Mesenchymal stem cell (in vitro differentiated cells and primary cell): ENCODE measurements at regions not wholly inside any gene's neighbourhood (a gene's known extent, or its start where the extent isn't known, plus 50 kb on each side); places are given as distances from the start of the nearest gene placed in this dataset.

Source experiments
- DNase-seq: peaks from one replicate; pipeline ENCODE4 v3.0.0-alpha.2; 2013
- H2AFZ ChIP-seq: one replicate; pipeline ENCODE4 v1.6.1; 2013; ENCODE audit warnings: low read depth, mild to moderate bottlenecking, control low read depth, inconsistent platforms, low read length, moderate library complexity
- H2AK5ac ChIP-seq: 2 replicates; pipeline ENCODE4 v1.6.1; 2013; ENCODE audit warnings: low read length, moderate library complexity, mild to moderate bottlenecking, inconsistent platforms; ENCODE audit not compliant: severe bottlenecking
- H2BK120ac ChIP-seq: one replicate; pipeline ENCODE4 v1.6.1; 2013; ENCODE audit warnings: low read depth, mild to moderate bottlenecking, inconsistent platforms, low read length, moderate library complexity
- H2BK12ac ChIP-seq, 2 experiments: one replicate each; pipeline ENCODE4 v1.6.1; 2013; ENCODE audit warnings: inconsistent platforms in 2 of 2, low read length in 2 of 2, mild to moderate bottlenecking in 2 of 2, moderate library complexity in 2 of 2, control low read depth in 1 of 2
- H2BK15ac ChIP-seq: one replicate; pipeline ENCODE4 v1.6.1; 2013; ENCODE audit warnings: mild to moderate bottlenecking, low read depth, inconsistent platforms; ENCODE audit not compliant: poor library complexity, severe bottlenecking
- H2BK5ac ChIP-seq: 2 replicates; pipeline ENCODE4 v1.6.1; 2013; ENCODE audit warnings: low read depth, mild to moderate bottlenecking, low read length, control low read depth, inconsistent platforms; ENCODE audit not compliant: poor library complexity, severe bottlenecking
- H3K14ac ChIP-seq, 2 experiments: one replicate each; pipeline ENCODE4 v1.6.1; 2013; ENCODE audit warnings: inconsistent platforms in 2 of 2, low read length in 2 of 2, control low read depth in 1 of 2, mild to moderate bottlenecking in 1 of 2, moderate library complexity in 1 of 2
- H3K18ac ChIP-seq, 2 experiments: one replicate each; pipeline ENCODE4 v1.6.1; 2013; ENCODE audit warnings: inconsistent platforms in 2 of 2, low read length in 2 of 2, control low read depth in 1 of 2, low read depth in 1 of 2, mild to moderate bottlenecking in 1 of 2
- H3K23ac ChIP-seq, 2 experiments: one replicate each; pipeline ENCODE4 v1.6.1; 2013; ENCODE audit warnings: inconsistent platforms in 2 of 2, low read length in 2 of 2, mild to moderate bottlenecking in 2 of 2, moderate library complexity in 2 of 2, control low read depth in 1 of 2
- H3K27ac ChIP-seq: 2 replicates; pipeline ENCODE4 v1.5.1; 2013; ENCODE audit warnings: mild to moderate bottlenecking, moderate library complexity, low read length, control low read depth, inconsistent platforms; ENCODE audit not compliant: poor library complexity, severe bottlenecking
- H3K27me3 ChIP-seq, 2 experiments: 2 replicates each; pipeline versions ENCODE4 v1.6.1 to v1.7.0; 2013; ENCODE audit warnings: low read length in 2 of 2, mild to moderate bottlenecking in 2 of 2, moderate library complexity in 2 of 2, control low read depth in 1 of 2, inconsistent platforms in 1 of 2; ENCODE audit not compliant: control insufficient read depth in 1 of 2, insufficient read depth in 1 of 2
- H3K36me3 ChIP-seq, 2 experiments: 2 replicates each; pipeline versions ENCODE4 v1.6.1 to v1.7.0; 2013; ENCODE audit warnings: low read length in 2 of 2, control low read depth in 1 of 2, inconsistent platforms in 1 of 2, low read depth in 1 of 2, mild to moderate bottlenecking in 1 of 2; ENCODE audit not compliant: insufficient read depth in 2 of 2, control insufficient read depth in 1 of 2
- H3K4ac ChIP-seq, 2 experiments: one replicate each; pipeline ENCODE4 v1.6.1; 2013; ENCODE audit warnings: inconsistent platforms in 2 of 2, low read length in 2 of 2, mild to moderate bottlenecking in 2 of 2, moderate library complexity in 2 of 2, control low read depth in 1 of 2, low read depth in 1 of 2
- H3K4me1 ChIP-seq: 2 replicates; pipeline ENCODE4 v1.6.1; 2013; ENCODE audit warnings: low read depth, low read length, control low read depth; ENCODE audit not compliant: control insufficient read depth, insufficient read depth
- H3K4me2 ChIP-seq: 2 replicates; pipeline ENCODE4 v1.6.1; 2013; ENCODE audit warnings: low read length, mild to moderate bottlenecking, inconsistent platforms; ENCODE audit not compliant: poor library complexity, severe bottlenecking
- H3K4me3 ChIP-seq, 2 experiments: 2 replicates each; pipeline versions ENCODE4 v1.5.1 to v1.7.0; 2013; ENCODE audit warnings: low read length in 2 of 2, mild to moderate bottlenecking in 2 of 2, control low read depth in 1 of 2, low read depth in 1 of 2; ENCODE audit not compliant: insufficient read depth in 1 of 2
- H3K79me1 ChIP-seq: replicated peaks from 2 replicates; pipeline ENCODE4 v1.6.1; 2013; ENCODE audit warnings: mild to moderate bottlenecking, control low read depth, low read length, inconsistent platforms; ENCODE audit not compliant: poor library complexity, severe bottlenecking
- H3K9ac ChIP-seq: 2 replicates; pipeline ENCODE4 v1.7.0; 2013; ENCODE audit warnings: mild to moderate bottlenecking, low read length, moderate library complexity
- H3K9me3 ChIP-seq: 2 replicates; pipeline ENCODE4 v1.7.0; 2013; ENCODE audit warnings: mild to moderate bottlenecking, low read length; ENCODE audit not compliant: control insufficient read depth
- H4K8ac ChIP-seq: one replicate; pipeline ENCODE4 v1.6.1; 2013; ENCODE audit warnings: inconsistent platforms, mild to moderate bottlenecking, low read length, moderate library complexity
- H4K91ac ChIP-seq: one replicate; pipeline ENCODE4 v1.6.1; 2013; ENCODE audit warnings: mild to moderate bottlenecking, low read length, inconsistent platforms
- WGBS: methylation state at CpG from one replicate; pipeline ENCODE4 v1.1.7; 2013; ENCODE audit warnings: mixed read lengths; 5-methylcytosine and 5-hydroxymethylcytosine counted together

- Histone ChIP-seq H4K91ac (no peak overlapping the region), H3K14ac (no peak overlapping the region), H2BK5ac (no peak overlapping the region), H3K4me1 (no peaks in the 10 kb centered on the region), H3K27ac (no peak overlapping the region), H2BK15ac (no peak overlapping the region), H3K9me3 (no peaks in the 10 kb centered on the region), H2AK5ac (no peak overlapping the region), H2AFZ (no peak overlapping the region), H3K23ac (no peak overlapping the region), H3K79me1 (no peaks in the 10 kb centered on the region), H3K4me3 (no peak overlapping the region), H3K27me3 (no peaks in the 10 kb centered on the region), H3K4me2 (no peak overlapping the region), H3K4ac (no peak overlapping the region), H3K36me3 (no peaks in the 10 kb centered on the region), H3K18ac (no peak overlapping the region), H2BK120ac (no peak overlapping the region), H3K9ac (no peak overlapping the region), H2BK12ac (no peak overlapping the region), H4K8ac (no peak overlapping the region)
- WGBS = 68% methylated on average over 4 of the region's 5 CpGs
- no peak for DNase-seq
Observed at GRCh38 chrX:26373829-26374228, 157.9 kb downstream of the MAGEB5 start.

DNA sequence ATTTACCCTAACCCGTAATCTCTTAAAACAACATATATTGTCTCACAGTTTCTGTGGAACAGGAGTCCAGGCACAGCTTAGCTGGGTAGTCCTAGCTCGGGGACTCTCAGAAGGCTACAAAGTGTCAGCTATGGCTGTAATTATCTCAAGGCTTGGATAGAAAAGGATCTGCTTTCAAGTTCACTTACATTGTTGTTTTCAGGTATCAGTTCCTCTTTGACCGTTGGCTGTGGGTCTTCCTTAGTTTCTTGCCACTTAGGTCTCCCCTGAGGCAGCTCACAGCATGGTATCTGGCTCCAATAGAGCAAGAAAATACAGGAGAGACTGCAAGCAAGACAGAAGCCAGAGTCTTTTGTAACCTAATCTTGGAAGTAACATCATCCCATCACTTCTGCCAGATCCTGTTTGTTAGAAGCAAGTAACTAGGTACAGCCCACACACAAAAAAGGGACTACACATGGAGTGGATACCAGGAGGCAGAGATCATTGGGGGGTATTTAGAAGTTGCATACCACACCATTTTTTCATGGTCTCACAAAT, 137.0 kb downstream of the MAGEB5 start:
- Histone ChIP-seq H3K9me3 (peaks cover 4% of the 10 kb centered on the region), H3K4me3 (no peak overlapping the region), H3K27ac (no peak overlapping the region), H3K79me1 (no peaks in the 10 kb centered on the region), H3K14ac (no peak overlapping the region), H2BK12ac (no peak overlapping the region), H2BK5ac (no peak overlapping the region), H3K4me2 (no peak overlapping the region), H3K23ac (no peak overlapping the region), H2BK120ac (no peak overlapping the region), H3K18ac (no peak overlapping the region), H2AFZ (no peak overlapping the region), H2AK5ac (no peak overlapping the region), H4K91ac (no peak overlapping the region), H2BK15ac (no peak overlapping the region), H3K27me3 (no peaks in the 10 kb centered on the region), H3K4me1 (no peaks in the 10 kb centered on the region), H4K8ac (no peak overlapping the region), H3K4ac (no peak overlapping the region), H3K9ac (no peak overlapping the region), H3K36me3 (no peaks in the 10 kb centered on the region)
- no peak for DNase-seq
- 53% methylated on average over 3 of the region's 3 CpGs for WGBS

DNA sequence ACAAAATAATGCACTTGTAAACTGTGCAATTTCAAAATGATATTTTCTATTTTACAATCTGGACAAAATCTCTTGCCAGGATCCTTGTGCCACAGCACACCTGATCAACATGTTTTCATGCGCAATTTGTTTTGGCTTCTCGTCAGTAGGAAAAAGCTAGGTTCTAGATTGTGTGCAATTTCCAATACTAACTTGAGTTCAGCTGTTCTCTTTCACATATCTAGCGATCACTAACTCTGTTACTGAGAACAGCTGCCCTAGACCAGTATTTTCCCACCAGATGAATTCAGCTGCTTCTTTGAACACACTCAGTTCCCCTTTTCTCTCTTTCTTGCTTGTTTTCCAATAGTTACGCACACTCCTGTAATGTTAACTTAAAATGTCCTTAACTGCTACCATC, 131.2 kb downstream of the MAGEB5 start:
- Histone ChIP-seq H2BK5ac (no peak overlapping the region), H3K36me3 (no peaks in the 10 kb centered on the region), H3K27me3 (no peaks in the 10 kb centered on the region), H2AFZ (no peak overlapping the region), H3K23ac (no peak overlapping the region), H2BK15ac (no peak overlapping the region), H2BK120ac (no peak overlapping the region), H4K8ac (no peak overlapping the region), H3K79me1 (no peaks in the 10 kb centered on the region), H3K4me1 (no peaks in the 10 kb centered on the region), H3K4me2 (no peak overlapping the region), H3K9ac (no peak overlapping the region), H3K4me3 (no peak overlapping the region), H2BK12ac (no peak overlapping the region), H3K9me3 (peaks cover 7% of the 10 kb centered on the region), H3K18ac (no peak overlapping the region), H3K4ac (no peak overlapping the region), H3K14ac (no peak overlapping the region), H2AK5ac (no peak overlapping the region), H3K27ac (no peak overlapping the region), H4K91ac (no peak overlapping the region)
- DNase-seq = no peak
- 88% methylated on average over 4 of the region's 4 CpGs for WGBS

DNA sequence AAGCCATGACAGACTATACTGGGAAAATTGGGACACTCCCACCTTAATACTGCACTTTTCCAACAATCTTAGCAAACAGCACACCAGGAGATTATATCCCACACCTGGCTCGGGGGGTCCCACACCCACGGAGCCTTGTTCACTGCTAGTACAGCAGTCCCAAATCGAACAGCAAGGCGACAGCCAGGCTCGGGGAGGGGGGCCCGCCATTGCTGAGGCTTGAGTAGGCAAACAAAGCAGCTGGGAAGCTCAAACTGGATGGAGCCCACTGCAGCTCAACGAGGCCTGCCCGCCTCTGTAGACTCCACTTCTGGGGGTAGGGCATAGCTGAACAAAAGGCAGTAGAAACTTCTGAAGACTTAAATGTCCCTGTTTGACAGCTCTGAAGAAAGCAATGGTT, 118.3 kb downstream of the MAGEB5 start:
- H3K4me3 ChIP-seq = no peak overlapping the region
- H3K4me1 ChIP-seq = no peaks in the 10 kb centered on the region
- H3K79me1 ChIP-seq = no peaks in the 10 kb centered on the region
- peaks cover 8% of the 10 kb centered on the region for H3K9me3 ChIP-seq
- H3K23ac ChIP-seq = no peak overlapping the region
- no peak overlapping the region for H3K9ac ChIP-seq
- no peaks in the 10 kb centered on the region for H3K36me3 ChIP-seq
- H2BK15ac ChIP-seq = no peak overlapping the region
- no peak for DNase-seq
- H3K27ac ChIP-seq = no peak overlapping the region
- H4K8ac ChIP-seq = no peak overlapping the region
- H3K4me2 ChIP-seq = no peak overlapping the region
- 84% methylated on average over 8 of the region's 8 CpGs for WGBS
- no peak overlapping the region for H3K4ac ChIP-seq
- no peak overlapping the region for H4K91ac ChIP-seq
- H2AK5ac ChIP-seq = no peak overlapping the region
- H2BK12ac ChIP-seq = no peak overlapping the region
- no peak overlapping the region for H2BK5ac ChIP-seq
- no peaks in the 10 kb centered on the region for H3K27me3 ChIP-seq
- no peak overlapping the region for H2BK120ac ChIP-seq
- H2AFZ ChIP-seq = no peak overlapping the region
- H3K14ac ChIP-seq = no peak overlapping the region
- H3K18ac ChIP-seq = no peak overlapping the region
